ENCODE measurements at regions not wholly inside any gene's neighbourhood (a gene's known extent, or its start where the extent isn't known, plus 50 kb on each side); places are given as distances from the start of the nearest gene placed in this dataset.

- DNase-seq (no peak), ATAC-seq (no peak)
- Histone ChIP-seq H3K4me1 (ENCODE audit: low read depth) (no peaks in the 10 kb centered on the region), H3K9me3 (peaks cover 4% of the 10 kb centered on the region), H3K4me3 (no peak overlapping the region), H3K36me3 (ENCODE audit: low read depth) (no peaks in the 10 kb centered on the region)
- no peak for TF ChIP-seq CTCF (IDR thresholded peaks at IDR 0.05)
- intact Hi-C loops (cut with DNase I, micrococcal nuclease): no loop called here
These were observed 589.1 kb upstream of the SLC8A1 start for GRCh38 chr2:41040782-41041520.

- H3K4me3 ChIP-seq: no peak overlapping the region
- no peak for DNase-seq
- H3K9me3 ChIP-seq: peaks cover 4% of the 10 kb centered on the region
- ATAC-seq: no peak
- no peaks in the 10 kb centered on the region for H3K4me1 ChIP-seq (ENCODE audit: low read depth)
- intact Hi-C loops (cut with DNase I, micrococcal nuclease): no loop called here
- no peaks in the 10 kb centered on the region for H3K36me3 ChIP-seq (ENCODE audit: low read depth)
- TF ChIP-seq CTCF (IDR thresholded peaks at IDR 0.05): no peak
These were observed 590.5 kb upstream of the SLC8A1 start for GRCh38 chr2:41042343-41042742.

- no peaks in the 10 kb centered on the region for H3K36me3 ChIP-seq (ENCODE audit: low read depth)
- no peaks in the 10 kb centered on the region for H3K4me1 ChIP-seq (ENCODE audit: low read depth)
- H3K4me3 ChIP-seq: no peak overlapping the region
- intact Hi-C loops (cut with DNase I, micrococcal nuclease): loop anchor here in 1 of 2 donors (10.0 kb wide), 1 partner anchor 847 kb away; no protein-coding TSS in a partner anchor
- ATAC-seq (no peak), DNase-seq (no peak)
- H3K9me3 ChIP-seq: peaks cover 15% of the 10 kb centered on the region
- TF ChIP-seq CTCF (IDR thresholded peaks at IDR 0.05): no peak
These were observed 609.5 kb upstream of the SLC8A1 start for GRCh38 chr2:41061356-41061755.

GRCh38 chr2:41062336-41062735 lies 610.4 kb upstream of the SLC8A1 start:
- H3K4me1 ChIP-seq (ENCODE audit: low read depth): no peaks in the 10 kb centered on the region

GRCh38 chr2:41066168-41066567 lies 614.3 kb upstream of the SLC8A1 start:
- no peak for TF ChIP-seq CTCF (IDR thresholded peaks at IDR 0.05)
- no peaks in the 10 kb centered on the region for H3K9me3 ChIP-seq
- H3K4me3 ChIP-seq: no peak overlapping the region
- no peaks in the 10 kb centered on the region for H3K4me1 ChIP-seq (ENCODE audit: low read depth)
- intact Hi-C loops (cut with DNase I, micrococcal nuclease): loop anchor here in 1 of 2 donors (10.0 kb wide), 1 partner anchor 851 kb away; no protein-coding TSS in a partner anchor
- H3K36me3 ChIP-seq (ENCODE audit: low read depth): no peaks in the 10 kb centered on the region
- ATAC-seq (no peak), DNase-seq (no peak)

More at GRCh38 chr2:41062336-41062735, 610.4 kb upstream of the SLC8A1 start:
- Histone ChIP-seq H3K4me3 (no peak overlapping the region), H3K36me3 (ENCODE audit: low read depth) (no peaks in the 10 kb centered on the region), H3K9me3 (peaks cover 7% of the 10 kb centered on the region)
- intact Hi-C loops (cut with DNase I, micrococcal nuclease): loop anchor here in 1 of 2 donors (10.0 kb wide), 1 partner anchor 848 kb away; no protein-coding TSS in a partner anchor
- ATAC-seq (no peak), DNase-seq (no peak)
- no peak for TF ChIP-seq CTCF (IDR thresholded peaks at IDR 0.05)
